ENCODE measurements at regions not wholly inside any gene's neighbourhood (a gene's known extent, or its start where the extent isn't known, plus 50 kb on each side); places are given as distances from the start of the nearest gene placed in this dataset.

DNA sequence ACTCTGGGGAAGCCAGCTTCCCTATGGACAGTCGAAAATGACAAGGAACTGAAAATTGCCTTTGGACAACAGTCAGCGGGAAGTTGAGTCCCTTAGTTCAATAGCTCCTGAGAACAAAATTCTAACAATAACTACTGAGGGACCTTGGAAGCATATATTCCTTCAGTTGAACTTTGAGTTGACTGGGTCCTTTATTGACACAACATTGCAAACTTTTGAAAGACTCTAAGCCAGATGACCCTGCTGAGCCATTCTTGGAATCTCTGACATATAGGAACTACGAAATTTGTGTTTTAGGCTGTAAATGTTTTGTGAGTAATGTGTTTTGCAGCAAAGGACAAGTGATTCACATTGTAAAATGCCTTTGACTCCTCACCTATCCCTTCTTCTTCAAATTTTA lies 548.8 kb upstream of the LCORL start:
- Histone ChIP-seq H3K27ac (ENCODE audit: low read length) (no peak overlapping the region), H3K4me1 (ENCODE audit: control insufficient read depth in 1 of 2, insufficient read depth in 2 of 2, low read length in 2 of 2) (no peaks in the 10 kb centered on the region), H3K27me3 (ENCODE audit: low read depth, low read length) (no peaks in the 10 kb centered on the region), H3K9me3 (ENCODE audit: control insufficient read depth in 1 of 2, low read length in 2 of 2) (no peaks in the 10 kb centered on the region), H3K4me3 (ENCODE audit: low read depth in 1 of 2, low read length in 2 of 2) (no peak overlapping the region), H3K36me3 (ENCODE audit: control insufficient read depth in 1 of 2, insufficient read depth in 2 of 2, low read length in 2 of 2) (no peaks in the 10 kb centered on the region)

DNA sequence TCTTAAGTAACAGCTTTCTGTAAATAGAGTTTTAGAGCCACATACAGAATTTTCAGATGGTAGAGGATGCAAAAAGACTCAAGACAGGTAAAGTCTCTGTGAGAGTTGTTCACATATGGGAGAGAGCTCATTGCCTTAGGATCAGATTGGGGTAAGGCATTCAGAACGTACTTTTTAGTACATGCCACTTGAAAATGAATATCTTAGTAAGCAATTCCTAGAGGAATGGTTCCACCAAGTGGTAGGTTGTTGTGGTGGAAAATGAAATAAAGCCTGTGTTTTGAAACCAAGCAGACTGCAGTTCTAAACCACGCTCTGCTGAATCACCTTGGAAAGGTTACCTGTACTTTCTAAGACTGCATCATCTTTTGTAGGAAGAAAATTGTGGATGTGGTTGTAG lies 547.0 kb upstream of the LCORL start:
- Histone ChIP-seq H3K27ac (ENCODE audit: low read length) (no peak overlapping the region), H3K9me3 (ENCODE audit: control insufficient read depth in 1 of 2, low read length in 2 of 2) (peaks cover 0 to 2% of the 10 kb centered on the region in 2 donors), H3K4me1 (ENCODE audit: control insufficient read depth in 1 of 2, insufficient read depth in 2 of 2, low read length in 2 of 2) (no peaks in the 10 kb centered on the region), H3K4me3 (ENCODE audit: low read depth in 1 of 2, low read length in 2 of 2) (no peak overlapping the region), H3K27me3 (ENCODE audit: low read depth, low read length) (no peaks in the 10 kb centered on the region), H3K36me3 (ENCODE audit: control insufficient read depth in 1 of 2, insufficient read depth in 2 of 2, low read length in 2 of 2) (no peaks in the 10 kb centered on the region)

- Histone ChIP-seq H3K27ac (ENCODE audit: low read length) (no peak overlapping the region), H3K4me3 (ENCODE audit: low read depth in 1 of 2, low read length in 2 of 2) (no peak overlapping the region), H3K9me3 (ENCODE audit: control insufficient read depth in 1 of 2, low read length in 2 of 2) (peaks cover 0 to 2% of the 10 kb centered on the region in 2 donors), H3K4me1 (ENCODE audit: control insufficient read depth in 1 of 2, insufficient read depth in 2 of 2, low read length in 2 of 2) (no peaks in the 10 kb centered on the region), H3K36me3 (ENCODE audit: control insufficient read depth in 1 of 2, insufficient read depth in 2 of 2, low read length in 2 of 2) (no peaks in the 10 kb centered on the region), H3K27me3 (ENCODE audit: low read depth, low read length) (no peaks in the 10 kb centered on the region)
Measured at GRCh38 chr4:18566970-18567799, 545.6 kb upstream of the LCORL start.

DNA sequence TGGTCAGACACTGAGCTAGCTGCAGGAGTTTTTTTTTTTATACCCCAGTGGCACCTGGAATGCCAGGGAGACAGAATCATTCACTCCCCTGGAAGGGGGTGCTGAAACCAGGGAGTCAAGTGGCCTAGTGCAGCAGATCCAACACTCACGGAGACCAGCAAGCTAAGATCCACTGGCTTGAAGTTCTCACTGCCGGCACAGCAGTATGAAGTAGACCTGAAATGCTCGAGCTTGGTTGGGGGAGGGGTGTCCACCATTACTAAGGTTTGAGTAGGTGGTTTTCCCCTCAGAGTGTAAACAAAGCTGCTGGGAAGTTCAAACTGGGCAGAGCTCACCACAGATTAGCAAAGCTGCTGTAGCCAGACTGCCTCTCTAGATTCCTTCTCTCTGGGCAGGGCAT lies 537.9 kb upstream of the LCORL start:
- no peaks in the 10 kb centered on the region for H3K4me1 ChIP-seq (ENCODE audit: control insufficient read depth in 1 of 2, insufficient read depth in 2 of 2, low read length in 2 of 2)

DNA sequence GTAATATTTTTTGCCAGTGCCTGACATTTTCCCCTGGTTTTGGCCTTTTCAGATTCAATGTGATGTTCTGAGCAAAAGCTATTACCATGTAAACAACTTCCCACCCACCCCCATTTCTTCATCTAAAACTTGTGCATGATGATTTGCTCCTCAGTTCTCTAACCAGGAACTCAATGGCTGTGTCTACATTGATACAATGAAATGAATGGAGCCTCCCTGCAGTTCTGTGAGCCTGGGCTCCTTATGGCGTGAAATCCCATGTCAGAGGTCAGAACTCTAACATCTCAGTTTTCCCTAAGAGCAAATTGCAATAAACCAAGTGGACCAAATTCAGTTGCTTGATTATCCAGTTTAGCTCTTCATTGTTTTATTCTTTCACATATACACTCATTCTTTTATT lies 534.8 kb upstream of the LCORL start:
- Histone ChIP-seq H3K4me1 (ENCODE audit: control insufficient read depth in 1 of 2, insufficient read depth in 2 of 2, low read length in 2 of 2) (no peaks in the 10 kb centered on the region), H3K4me3 (ENCODE audit: low read depth in 1 of 2, low read length in 2 of 2) (no peak overlapping the region), H3K36me3 (ENCODE audit: control insufficient read depth in 1 of 2, insufficient read depth in 2 of 2, low read length in 2 of 2) (no peaks in the 10 kb centered on the region), H3K27me3 (ENCODE audit: low read depth, low read length) (no peaks in the 10 kb centered on the region), H3K9me3 (ENCODE audit: control insufficient read depth in 1 of 2, low read length in 2 of 2) (peaks cover 0 to 2% of the 10 kb centered on the region in 2 donors), H3K27ac (ENCODE audit: low read length) (no peak overlapping the region)

More for the DNA sequence above, 537.9 kb upstream of the LCORL start:
- no peaks in the 10 kb centered on the region for H3K36me3 ChIP-seq (ENCODE audit: control insufficient read depth in 1 of 2, insufficient read depth in 2 of 2, low read length in 2 of 2)
- H3K27ac ChIP-seq (ENCODE audit: low read length), result no peak overlapping the region
- no peaks in the 10 kb centered on the region for H3K27me3 ChIP-seq (ENCODE audit: low read depth, low read length)
- H3K4me3 ChIP-seq (ENCODE audit: low read depth in 1 of 2, low read length in 2 of 2), result no peak overlapping the region
- peaks cover 0 to 2% of the 10 kb centered on the region in 2 donors for H3K9me3 ChIP-seq (ENCODE audit: control insufficient read depth in 1 of 2, low read length in 2 of 2)

GRCh38 chr4:18540349-18540748 lies 518.8 kb upstream of the LCORL start:
- no peaks in the 10 kb centered on the region for H3K36me3 ChIP-seq (ENCODE audit: control insufficient read depth in 1 of 2, insufficient read depth in 2 of 2, low read length in 2 of 2)
- no peak overlapping the region for H3K4me3 ChIP-seq (ENCODE audit: low read depth in 1 of 2, low read length in 2 of 2)
- no peaks in the 10 kb centered on the region for H3K27me3 ChIP-seq (ENCODE audit: low read depth, low read length)
- H3K9me3 ChIP-seq (ENCODE audit: control insufficient read depth in 1 of 2, low read length in 2 of 2), result no peaks in the 10 kb centered on the region
- H3K27ac ChIP-seq (ENCODE audit: low read length), result no peak overlapping the region
- no peaks in the 10 kb centered on the region for H3K4me1 ChIP-seq (ENCODE audit: control insufficient read depth in 1 of 2, insufficient read depth in 2 of 2, low read length in 2 of 2)

DNA sequence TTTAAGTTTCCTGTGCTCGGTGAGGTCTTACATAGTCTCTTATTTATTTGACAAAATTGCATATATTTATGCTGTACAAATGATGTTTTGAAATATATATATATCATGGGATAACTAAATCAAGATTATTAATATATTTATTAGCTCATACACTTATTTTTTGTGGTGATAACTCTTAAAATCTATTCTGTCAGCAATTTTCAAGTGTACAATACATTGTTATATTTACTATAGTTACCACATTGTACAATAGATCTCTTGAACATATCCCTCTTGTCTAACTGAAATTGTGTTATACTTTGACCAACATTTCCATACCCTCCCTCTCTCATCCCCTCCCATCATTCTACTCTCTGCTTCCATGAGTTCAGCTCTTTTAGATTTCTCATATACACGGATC lies 516.6 kb upstream of the LCORL start:
- no peak overlapping the region for H3K4me3 ChIP-seq (ENCODE audit: low read depth in 1 of 2, low read length in 2 of 2)
- H3K27ac ChIP-seq (ENCODE audit: low read length), result no peak overlapping the region
- no peaks in the 10 kb centered on the region for H3K9me3 ChIP-seq (ENCODE audit: control insufficient read depth in 1 of 2, low read length in 2 of 2)
- H3K27me3 ChIP-seq (ENCODE audit: low read depth, low read length), result no peaks in the 10 kb centered on the region
- H3K4me1 ChIP-seq (ENCODE audit: control insufficient read depth in 1 of 2, insufficient read depth in 2 of 2, low read length in 2 of 2), result no peaks in the 10 kb centered on the region
- H3K36me3 ChIP-seq (ENCODE audit: control insufficient read depth in 1 of 2, insufficient read depth in 2 of 2, low read length in 2 of 2), result no peaks in the 10 kb centered on the region

DNA sequence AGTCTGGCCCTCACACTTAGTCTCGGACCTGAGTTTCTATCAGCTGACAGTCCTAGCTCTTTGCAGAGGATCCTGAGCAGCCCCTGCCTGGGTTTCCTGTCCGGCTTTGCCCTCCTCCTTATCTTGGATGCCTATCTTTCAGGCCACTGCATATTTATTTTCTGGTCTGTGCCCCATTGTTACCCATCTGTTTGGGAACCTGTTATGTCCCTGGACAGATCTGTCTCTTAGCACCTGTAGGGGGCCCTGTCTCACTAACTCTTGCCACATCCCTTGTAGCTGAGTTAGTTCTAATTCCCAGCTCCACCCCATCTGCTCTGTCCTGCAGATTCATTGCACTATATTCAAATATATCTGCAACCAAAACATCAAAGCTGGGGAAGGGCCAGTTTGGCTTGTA lies 514.9 kb upstream of the LCORL start:
- Histone ChIP-seq H3K27me3 (ENCODE audit: low read depth, low read length) (no peaks in the 10 kb centered on the region), H3K27ac (ENCODE audit: low read length) (no peak overlapping the region), H3K9me3 (ENCODE audit: control insufficient read depth in 1 of 2, low read length in 2 of 2) (no peaks in the 10 kb centered on the region), H3K4me3 (ENCODE audit: low read depth in 1 of 2, low read length in 2 of 2) (no peak overlapping the region), H3K4me1 (ENCODE audit: control insufficient read depth in 1 of 2, insufficient read depth in 2 of 2, low read length in 2 of 2) (no peaks in the 10 kb centered on the region), H3K36me3 (ENCODE audit: control insufficient read depth in 1 of 2, insufficient read depth in 2 of 2, low read length in 2 of 2) (no peaks in the 10 kb centered on the region)

- H3K4me1 ChIP-seq (ENCODE audit: control insufficient read depth in 1 of 2, insufficient read depth in 2 of 2, low read length in 2 of 2), result no peaks in the 10 kb centered on the region
- no peaks in the 10 kb centered on the region for H3K9me3 ChIP-seq (ENCODE audit: control insufficient read depth in 1 of 2, low read length in 2 of 2)
- no peaks in the 10 kb centered on the region for H3K36me3 ChIP-seq (ENCODE audit: control insufficient read depth in 1 of 2, insufficient read depth in 2 of 2, low read length in 2 of 2)
- H3K4me3 ChIP-seq (ENCODE audit: low read depth in 1 of 2, low read length in 2 of 2), result no peak overlapping the region
- no peak overlapping the region for H3K27ac ChIP-seq (ENCODE audit: low read length)
- H3K27me3 ChIP-seq (ENCODE audit: low read depth, low read length), result no peaks in the 10 kb centered on the region
Measured at GRCh38 chr4:18535948-18536347, 514.4 kb upstream of the LCORL start.

DNA sequence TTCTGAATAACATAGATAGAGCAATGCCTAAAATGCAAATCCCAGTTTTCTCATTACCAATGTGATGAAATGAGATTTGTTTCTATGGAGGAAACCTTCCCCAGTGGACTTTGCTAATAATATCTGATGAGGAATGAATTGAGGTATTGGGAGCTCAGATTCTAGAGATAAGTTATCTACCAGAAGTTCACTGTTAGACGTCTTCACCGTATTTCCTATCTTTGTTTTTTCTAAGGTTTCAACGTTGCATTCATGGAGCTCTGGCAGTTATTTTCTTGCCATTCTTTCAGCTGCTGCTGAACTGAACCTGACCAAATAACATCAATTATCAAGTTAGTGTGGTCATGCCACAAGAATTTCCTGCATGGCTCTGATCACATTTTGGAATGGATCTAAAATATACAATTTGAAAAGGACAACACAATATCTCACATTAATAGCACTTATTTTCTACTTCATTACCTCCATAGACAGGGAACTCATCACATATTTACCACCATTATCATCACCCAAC lies 511.8 kb upstream of the LCORL start:
- Histone ChIP-seq H3K36me3 (ENCODE audit: control insufficient read depth in 1 of 2, insufficient read depth in 2 of 2, low read length in 2 of 2) (no peaks in the 10 kb centered on the region), H3K27me3 (ENCODE audit: low read depth, low read length) (no peaks in the 10 kb centered on the region), H3K4me1 (ENCODE audit: control insufficient read depth in 1 of 2, insufficient read depth in 2 of 2, low read length in 2 of 2) (no peaks in the 10 kb centered on the region), H3K27ac (ENCODE audit: low read length) (no peak overlapping the region), H3K9me3 (ENCODE audit: control insufficient read depth in 1 of 2, low read length in 2 of 2) (no peaks in the 10 kb centered on the region), H3K4me3 (ENCODE audit: low read depth in 1 of 2, low read length in 2 of 2) (no peak overlapping the region)

GRCh38 chr4:18531731-18532130 lies 510.2 kb upstream of the LCORL start:
- no peaks in the 10 kb centered on the region for H3K27me3 ChIP-seq (ENCODE audit: low read depth, low read length)
- H3K27ac ChIP-seq (ENCODE audit: low read length), result no peak overlapping the region
- no peaks in the 10 kb centered on the region for H3K4me1 ChIP-seq (ENCODE audit: control insufficient read depth in 1 of 2, insufficient read depth in 2 of 2, low read length in 2 of 2)
- H3K4me3 ChIP-seq (ENCODE audit: low read depth in 1 of 2, low read length in 2 of 2), result no peak overlapping the region
- no peaks in the 10 kb centered on the region for H3K9me3 ChIP-seq (ENCODE audit: control insufficient read depth in 1 of 2, low read length in 2 of 2)
- no peaks in the 10 kb centered on the region for H3K36me3 ChIP-seq (ENCODE audit: control insufficient read depth in 1 of 2, insufficient read depth in 2 of 2, low read length in 2 of 2)

- H3K4me3 ChIP-seq (ENCODE audit: low read depth in 1 of 2, low read length in 2 of 2), result no peak overlapping the region
- no peaks in the 10 kb centered on the region for H3K9me3 ChIP-seq (ENCODE audit: control insufficient read depth in 1 of 2, low read length in 2 of 2)
- H3K27me3 ChIP-seq (ENCODE audit: low read depth, low read length), result no peaks in the 10 kb centered on the region
- H3K4me1 ChIP-seq (ENCODE audit: control insufficient read depth in 1 of 2, insufficient read depth in 2 of 2, low read length in 2 of 2), result no peaks in the 10 kb centered on the region
- no peak overlapping the region for H3K27ac ChIP-seq (ENCODE audit: low read length)
- no peaks in the 10 kb centered on the region for H3K36me3 ChIP-seq (ENCODE audit: control insufficient read depth in 1 of 2, insufficient read depth in 2 of 2, low read length in 2 of 2)
Measured at GRCh38 chr4:18529482-18529881, 507.9 kb upstream of the LCORL start.

Data from muscle layer of duodenum (tissue), 2 donors.